ENCODE measurements at regions not wholly inside any gene's neighbourhood (a gene's known extent, or its start where the extent isn't known, plus 50 kb on each side); places are given as distances from the start of the nearest gene placed in this dataset.

DNA sequence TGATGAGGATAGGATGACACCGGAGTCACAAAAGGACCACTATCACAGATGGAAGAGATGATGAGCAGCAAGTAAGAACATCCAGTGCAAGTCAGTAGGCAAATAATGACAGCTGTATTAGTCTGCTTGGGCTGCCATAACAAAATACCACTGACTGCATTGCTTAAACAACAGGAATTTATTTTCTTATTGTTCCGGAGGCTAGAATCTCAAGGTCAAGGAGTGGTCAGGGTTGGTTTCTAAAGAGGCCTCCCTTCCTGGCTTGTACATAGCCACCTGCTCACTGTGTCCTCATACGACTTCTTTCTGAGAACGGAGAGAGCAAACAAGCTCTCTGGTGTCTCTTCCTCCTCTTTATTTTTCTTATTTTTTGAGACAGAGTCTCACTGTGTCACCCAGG is 380.7 kb downstream of the PLOD2 start:
- no peak for DNase-seq

DNA sequence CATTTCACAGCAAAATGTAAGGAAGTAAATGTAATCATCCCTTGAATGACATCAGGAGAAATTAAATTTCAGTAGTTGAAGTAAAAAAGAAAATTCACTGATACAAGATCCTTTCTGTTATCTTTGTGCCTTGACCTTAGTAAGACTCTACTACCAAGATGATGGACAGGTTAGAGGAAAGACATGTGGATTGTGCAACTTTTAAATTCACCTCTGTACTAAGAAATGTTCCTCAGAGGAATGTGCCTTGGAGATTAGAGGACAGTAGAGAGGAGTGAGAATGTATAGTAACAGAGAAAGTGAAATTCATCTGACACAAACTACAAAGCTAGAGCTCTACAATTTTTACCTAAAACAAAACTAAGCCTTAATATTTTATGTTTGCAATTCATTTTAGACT is 375.3 kb downstream of the PLOD2 start:
- DNase-seq, result no peak

DNA sequence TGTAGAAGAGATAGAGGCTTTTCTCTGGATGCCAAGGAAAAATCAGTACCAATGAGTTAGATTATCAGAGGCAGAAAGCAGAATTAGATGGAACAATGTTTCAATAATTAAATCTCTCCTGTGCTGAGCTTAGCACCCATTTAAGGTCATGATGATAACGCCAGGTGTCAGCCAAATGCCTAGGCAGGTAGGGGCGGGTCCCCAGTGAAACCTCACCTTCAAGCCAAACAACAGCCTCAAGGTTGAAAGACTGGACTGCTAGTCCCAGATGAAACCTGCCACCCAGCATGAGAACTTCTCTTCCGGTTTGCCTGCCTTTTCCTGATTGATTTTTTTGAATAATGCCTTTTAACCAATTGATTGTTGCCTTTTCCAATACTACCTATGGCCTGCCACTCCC is 363.0 kb downstream of the PLOD2 start:
- no peak for DNase-seq

DNA sequence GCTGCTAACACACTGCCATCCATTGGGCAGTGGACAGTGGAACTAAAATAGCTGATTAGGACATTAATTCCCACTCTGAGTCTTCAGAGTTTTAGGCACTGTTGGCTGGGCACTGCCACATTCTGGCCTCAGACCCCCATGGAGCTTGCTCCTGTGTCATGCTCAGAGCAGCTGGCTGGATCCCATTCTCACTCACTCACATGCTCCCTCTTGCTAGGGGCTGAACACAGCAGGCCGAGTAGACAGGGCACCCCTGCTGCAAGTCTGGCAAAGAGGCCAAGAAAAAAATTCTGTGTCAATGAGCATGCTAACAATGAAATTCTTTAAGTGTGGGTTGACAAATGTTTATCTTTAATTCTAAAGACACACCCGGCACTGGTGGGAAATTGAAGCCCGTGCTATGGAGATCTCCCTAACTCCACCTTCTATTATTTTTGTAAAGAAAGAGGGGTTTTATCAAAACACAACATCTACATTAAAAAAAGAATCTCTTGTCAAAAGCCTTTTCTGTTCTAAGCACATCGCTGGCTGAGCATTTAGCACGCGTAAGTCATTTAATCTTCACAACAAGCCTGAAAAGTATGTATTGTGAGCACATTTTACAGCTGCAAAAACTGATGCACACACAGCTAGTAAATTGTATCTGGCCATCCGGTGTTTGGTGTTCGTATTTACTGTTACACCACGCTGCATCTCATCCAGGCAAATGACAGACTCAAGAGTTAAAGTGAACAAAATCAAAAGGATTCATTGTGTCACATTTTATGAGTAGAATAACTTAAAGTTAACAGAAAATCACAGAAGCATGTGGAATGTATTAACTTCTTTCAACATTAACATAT is 362.1 kb downstream of the PLOD2 start:
- no peak for DNase-seq

DNA sequence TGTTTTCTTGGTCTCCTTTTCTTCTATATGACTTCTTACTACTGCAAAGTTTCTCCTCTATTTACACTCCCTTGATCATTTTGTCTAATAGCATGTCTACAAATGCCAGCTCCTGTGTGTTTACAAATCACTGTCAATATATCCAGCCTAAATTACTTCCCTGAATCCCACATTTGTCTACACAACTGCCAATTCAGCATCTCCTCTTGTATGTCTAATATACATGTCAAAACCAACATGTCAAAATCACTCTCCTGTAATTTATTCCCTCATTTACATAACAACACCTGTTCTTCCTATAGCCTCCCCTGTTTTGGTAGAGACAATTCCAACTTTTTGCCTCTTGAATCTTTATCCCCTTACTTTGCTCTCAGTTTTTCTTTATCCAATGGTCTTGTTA is 359.3 kb downstream of the PLOD2 start:
- no peak for DNase-seq

DNA sequence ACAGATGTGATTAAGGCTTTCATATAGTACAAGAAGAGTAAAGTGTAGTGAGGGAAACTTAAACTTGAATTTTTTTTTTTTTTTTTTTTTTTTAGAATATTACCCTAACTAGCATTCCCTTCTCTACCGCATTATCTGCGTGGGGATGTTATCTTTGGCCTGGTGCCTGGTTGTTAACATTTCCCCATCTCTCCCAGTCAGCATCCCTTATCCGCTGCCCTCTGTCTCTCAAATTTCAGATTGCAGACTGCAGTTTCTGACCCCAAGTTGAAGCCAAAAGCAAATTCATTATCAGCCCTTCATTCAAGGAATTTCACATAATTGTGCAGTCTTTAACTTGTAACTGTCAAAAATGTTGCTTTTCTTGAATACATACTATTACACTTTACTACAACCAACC is 353.0 kb downstream of the PLOD2 start:
- no peak for DNase-seq

DNA sequence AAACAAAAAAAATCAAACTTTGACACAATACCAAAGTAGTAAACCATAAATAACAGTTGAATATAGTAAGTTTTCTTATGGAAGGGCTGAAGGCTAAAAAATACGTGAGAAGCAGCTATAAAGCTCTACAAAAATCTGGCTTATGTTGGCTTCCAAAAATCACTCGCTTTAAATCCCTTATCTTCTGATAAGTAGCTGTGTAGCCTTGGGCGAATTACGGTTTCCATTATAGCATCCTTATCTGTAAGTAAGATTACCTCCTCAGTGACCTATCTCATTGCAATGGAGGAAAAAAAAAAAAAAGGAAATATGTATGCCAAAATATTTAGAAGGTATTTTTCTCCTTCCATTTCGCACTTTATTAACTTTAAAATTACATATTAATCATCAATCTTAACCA is 348.6 kb downstream of the PLOD2 start:
- no peak for DNase-seq

DNA sequence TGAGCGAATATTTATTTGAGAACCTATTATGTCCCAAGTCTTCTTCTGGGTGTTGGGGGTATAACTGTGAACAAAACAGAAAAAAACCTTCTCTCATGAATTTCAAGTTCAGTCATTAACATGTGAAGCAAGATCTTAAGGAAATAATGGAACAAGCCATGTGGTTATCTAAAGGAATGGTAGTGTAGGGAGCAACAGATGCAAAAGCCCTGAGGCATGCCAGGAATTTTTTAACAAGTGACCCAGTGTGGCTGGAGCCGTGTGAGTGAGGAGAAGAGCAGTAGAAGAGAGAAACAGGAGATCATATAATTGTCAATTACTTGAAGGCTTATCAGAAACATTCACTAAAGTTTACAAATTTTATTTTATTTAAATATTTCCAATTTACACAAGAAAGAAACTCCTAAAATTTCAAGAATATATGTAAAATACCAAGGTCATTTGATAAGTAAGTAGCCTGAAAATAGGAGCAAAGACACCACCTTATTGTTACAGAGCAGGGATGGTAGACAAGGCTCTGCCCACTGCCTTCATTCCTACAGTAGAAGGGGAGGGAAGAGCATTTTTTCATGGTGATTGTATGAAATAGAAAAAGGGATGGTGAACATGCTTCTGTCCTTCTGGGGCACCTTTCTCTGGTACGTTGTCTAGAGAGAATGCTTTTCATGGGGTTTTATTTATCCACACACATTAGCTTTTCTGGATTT is 345.1 kb downstream of the PLOD2 start:
- DNase-seq, result no peak

DNA sequence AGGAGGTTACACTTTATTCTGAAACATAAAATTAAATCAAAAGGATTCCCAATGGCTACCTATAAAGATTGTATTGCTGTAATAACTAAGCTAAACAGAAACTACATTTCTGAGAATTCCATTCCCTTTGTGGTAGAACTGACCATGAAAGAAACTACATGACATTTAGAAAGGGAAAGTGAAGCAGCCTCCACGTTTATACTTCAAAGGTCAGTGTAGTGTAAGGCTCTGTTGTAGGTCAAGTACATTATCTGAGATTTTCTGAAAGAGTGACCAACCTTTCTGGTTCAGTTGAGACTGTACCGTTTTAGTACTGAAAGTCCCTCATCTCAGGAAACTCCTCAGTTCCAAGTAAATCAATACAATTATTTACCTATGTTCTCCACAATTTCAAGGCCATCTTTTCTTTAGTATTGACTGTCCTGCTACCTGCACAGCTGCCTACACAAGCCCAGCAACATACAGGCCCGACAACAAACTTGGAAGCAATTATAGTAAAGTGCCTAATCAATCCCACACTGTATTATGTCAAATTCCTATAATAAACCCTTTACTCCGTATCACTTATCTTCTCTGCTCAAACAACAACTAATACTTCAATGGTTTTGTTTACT is 343.0 kb downstream of the PLOD2 start:
- no peak for DNase-seq

DNA sequence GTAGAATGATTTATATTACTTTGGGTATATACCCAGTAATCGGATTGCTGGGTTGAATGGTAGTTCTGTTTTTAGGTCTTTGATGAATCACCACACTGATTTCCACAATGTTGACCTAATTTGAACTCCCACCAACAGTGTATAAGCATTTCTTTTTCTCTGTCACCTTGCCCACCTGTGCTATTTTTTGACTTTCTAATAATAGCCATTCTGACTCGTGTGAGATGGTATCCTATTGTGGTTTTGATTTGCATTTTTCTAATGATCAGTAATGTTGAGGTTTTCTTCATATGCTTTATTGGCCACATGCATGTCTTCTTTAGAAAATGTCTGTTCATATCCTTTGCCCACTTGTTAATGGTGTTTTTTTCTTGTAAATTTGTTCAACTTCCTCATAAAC is 340.8 kb downstream of the PLOD2 start:
- no peak for DNase-seq

DNA sequence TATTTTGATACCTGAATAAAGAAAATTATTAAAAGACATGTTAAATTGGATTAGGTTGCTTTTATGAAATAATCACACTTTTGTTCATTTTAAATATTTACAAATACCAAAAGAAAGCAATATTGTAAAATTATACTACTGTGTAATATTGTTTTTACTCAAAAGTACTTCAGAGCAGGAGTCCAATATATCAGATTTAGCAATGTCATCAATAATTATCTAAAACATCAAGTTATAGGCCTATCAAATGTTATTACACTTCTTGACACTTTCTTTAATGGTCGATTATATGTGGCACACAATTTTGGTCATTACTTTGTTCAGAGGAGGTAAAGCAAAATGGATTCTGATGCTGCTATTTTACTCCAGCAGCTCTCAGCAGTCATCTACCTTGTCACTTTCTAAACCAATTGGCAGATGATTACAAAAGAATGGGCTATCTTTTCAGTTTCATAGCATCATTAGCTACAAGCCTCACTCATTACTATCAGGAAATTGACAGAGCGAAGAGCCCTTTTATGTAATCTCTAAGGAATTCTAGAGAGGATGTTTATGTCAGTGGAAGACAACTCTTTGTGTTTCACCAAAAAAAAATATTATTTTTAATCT is 318.6 kb downstream of the PLOD2 start:
- no peak for DNase-seq

DNA sequence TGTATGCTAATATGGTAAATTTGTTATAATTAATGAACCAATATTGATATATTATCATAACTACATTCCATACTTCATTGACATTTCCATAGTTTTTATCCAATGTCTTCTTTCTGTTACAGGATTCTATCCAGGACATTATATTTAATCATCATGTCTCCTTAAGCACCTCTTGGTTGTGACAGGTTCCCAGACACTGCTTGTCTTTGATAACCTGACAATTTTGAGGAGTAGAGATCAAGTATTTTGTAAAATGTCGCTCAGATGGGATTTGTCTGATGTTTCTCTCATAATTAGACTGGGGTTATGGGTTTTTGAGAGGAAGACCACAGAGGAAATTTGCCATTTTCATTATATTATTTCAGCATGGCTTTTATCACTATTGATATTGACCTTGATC is 317.4 kb downstream of the PLOD2 start:
- DNase-seq, result no peak

DNA sequence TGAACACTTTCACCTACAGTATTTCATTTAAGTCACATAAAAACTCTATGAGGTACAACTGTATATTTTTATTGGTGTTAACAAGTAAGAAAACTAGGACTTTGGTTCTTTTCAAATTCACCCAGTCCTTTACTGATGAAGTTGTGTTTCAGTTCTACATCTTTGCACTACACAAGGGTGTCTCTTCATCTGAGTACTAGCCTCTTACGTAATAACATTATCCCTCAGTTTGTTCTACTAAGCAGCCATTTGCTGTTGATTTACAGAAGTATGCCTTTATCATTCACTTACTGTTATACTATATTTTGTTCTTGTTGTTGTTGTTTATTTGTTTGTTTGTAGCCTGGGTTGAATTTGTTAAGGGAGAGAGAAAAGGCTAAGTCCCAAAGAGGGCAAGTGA is 311.9 kb downstream of the PLOD2 start:
- no peak for DNase-seq

DNA sequence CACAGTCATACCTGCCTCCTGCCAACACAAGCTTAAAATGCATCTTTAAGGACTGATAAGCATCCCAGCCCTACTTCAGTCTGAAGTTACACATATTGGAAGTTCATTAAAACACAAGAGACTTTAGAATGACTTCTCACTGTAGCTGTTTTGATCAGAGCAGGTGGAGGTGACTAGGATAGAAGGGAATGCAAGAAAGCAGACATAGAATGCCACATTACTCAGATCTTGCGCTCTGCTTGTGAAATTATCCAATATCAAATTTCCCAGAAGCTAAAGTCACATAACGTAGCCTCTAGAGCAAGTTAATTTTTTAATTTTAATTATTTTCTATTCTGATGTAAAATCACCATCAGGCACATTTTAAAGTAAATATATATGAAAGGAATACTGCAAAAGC is 306.5 kb downstream of the PLOD2 start:
- DNase-seq, result no peak

DNA sequence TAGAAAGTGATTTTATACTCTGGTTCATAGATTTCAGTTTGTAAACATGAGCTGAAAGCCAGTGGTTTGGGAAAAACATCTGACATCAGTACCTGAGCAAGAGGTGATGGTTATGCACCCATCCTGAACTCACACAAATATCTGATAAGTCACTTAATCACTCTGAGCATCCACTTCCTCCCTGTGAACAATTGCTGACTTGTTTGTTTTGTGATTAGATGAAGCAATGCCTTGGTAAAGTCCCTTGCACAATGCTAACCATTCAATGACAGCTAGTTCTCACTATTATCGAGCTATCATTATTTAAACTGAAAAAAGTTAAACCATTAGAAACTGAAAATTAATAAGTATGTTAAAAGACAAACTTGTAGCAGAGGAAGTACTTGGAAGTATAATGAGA is 303.0 kb downstream of the PLOD2 start:
- DNase-seq, result no peak

DNA sequence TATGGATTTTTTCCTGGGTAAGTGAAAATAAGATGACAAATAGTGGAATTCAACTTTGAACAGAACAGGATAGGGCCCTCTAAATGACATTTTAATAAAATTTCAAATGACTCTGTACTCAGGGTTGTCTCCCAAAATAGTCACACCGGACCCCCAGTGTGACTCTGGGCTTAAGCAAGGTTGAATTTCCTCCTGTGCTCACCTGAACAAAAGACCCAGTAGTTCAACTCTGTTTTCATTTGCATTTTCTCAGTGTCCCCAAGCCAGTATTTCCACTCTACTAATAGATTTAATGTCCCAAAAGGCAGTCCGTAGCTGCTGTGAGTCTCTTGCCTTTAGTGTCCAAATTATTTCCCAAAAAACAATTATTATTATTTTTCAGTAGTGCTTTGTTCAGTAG is 296.6 kb downstream of the PLOD2 start:
- DNase-seq, result no peak

DNA sequence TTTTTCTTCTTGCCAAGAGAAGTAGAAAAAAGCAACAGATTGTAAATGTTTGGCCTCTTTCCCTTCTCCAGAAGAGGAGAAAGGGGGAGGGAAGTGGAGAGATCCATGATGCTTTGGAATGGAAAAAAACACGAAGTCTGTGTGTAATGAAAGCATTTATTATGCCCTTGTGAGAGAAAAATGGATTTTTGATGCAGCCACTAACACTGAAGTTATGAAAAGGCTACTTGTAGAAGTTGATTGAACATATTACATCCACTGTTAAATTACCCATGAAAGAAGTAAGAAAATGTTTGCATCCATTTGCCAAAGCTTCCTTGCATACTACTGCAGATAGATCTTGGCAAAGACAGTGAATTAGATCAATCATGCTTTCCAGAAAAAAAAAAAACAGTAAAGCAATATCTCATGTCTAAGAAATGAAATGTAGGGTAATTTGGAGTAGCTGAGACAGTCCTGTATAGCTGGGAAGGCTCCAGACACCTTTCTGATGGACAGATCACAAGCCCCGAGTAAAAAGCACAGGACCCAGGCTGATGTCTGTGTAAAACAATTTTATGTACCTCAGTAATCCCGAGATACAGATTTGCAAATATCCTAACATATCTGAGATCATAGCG is 295.5 kb downstream of the PLOD2 start:
- DNase-seq, result no peak

DNA sequence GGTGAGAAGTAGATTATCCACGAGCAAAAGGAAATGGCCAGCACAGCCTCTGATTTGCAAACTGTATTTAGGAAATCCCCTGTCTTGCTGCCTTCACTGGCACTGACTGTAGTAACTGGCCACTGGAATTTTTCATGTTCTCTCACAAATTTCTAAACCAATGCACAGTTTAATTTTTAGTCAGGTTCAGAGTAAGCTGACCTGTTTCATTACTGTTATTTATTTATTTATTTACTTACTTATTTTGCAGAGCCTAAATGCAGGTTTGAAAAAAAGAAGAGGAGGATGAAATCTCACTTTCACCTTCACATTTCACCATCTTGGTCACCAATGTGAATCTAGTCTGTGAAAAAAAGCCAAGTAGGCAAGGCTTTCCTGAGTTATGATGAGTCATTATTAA is 291.0 kb downstream of the PLOD2 start:
- no peak for DNase-seq

DNA sequence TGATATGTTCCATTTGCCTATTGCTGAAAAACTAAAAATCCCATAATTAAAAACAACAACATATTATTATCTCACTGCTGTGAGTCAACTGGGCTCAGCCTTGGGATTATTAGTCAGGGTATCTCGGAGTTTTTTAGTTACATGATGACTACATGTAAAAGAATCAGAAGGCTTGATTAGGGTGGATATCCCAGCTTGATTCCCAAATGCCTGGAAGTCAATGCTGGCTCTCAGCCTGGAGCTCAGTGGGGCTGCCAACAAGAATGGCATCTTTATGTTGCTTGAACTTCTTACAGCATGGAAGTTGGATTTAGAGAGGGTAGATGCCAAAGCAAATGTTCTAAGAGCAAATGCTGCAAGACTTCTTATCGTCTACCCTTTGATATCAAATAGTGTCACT is 278.5 kb downstream of the PLOD2 start:
- DNase-seq, result no peak

DNA sequence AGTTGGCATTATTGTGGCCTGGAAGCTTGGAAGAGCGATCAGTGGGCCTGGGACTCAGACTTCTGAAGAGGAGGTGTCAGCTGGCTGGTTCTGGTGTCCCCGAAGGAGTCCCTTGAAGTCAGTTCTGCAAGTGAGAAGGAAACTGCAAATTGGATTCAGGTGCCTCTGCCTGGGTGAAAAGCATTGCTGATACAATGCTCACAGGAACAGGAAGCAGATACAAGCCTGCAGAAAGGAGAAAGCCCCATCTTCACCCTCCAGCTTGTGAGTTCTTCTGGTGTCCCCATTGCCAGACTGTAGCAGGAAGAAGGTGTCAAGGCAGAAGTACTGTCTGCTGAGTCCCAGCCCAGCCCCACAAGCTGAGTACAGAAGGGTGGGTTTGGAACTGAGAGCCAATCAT is 271.3 kb downstream of the PLOD2 start:
- DNase-seq, result no peak

DNA sequence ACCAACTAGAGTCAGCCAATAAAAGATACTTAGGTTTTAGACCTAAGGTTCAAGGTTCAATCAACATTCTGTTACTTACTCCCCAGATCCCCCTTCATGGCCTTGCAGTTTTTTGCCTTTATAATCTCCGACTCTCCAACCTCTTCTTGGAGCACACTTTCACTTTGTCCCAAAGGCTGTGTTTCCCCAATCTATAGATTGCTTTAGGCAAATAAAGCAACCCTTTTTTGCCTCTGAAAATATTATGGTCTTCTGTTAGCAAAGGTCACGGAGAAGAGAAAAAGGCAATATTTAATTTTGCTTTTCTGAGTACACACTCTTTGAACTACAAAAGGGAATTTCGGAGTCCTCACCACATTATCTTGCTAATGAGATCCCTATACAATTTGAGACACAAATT is 268.1 kb downstream of the PLOD2 start:
- no peak for DNase-seq

DNA sequence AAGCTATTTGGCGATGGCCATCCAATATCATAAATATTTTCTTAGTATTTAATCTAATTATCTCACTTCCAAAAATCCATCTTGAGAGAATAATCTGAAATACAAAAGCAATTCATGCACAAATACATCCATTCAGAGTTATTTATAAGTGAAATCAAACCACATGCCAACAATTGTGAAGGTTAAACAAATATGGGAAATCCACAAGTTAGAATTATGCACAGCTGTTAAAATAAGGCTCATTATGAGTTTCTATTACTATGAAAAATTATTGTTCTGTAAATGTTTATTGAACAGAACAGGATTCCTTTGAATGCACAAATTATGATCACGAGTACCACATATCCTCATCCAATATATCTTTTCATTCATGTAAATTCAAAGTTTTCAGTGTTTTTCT is 267.7 kb downstream of the PLOD2 start:
- no peak for DNase-seq

DNA sequence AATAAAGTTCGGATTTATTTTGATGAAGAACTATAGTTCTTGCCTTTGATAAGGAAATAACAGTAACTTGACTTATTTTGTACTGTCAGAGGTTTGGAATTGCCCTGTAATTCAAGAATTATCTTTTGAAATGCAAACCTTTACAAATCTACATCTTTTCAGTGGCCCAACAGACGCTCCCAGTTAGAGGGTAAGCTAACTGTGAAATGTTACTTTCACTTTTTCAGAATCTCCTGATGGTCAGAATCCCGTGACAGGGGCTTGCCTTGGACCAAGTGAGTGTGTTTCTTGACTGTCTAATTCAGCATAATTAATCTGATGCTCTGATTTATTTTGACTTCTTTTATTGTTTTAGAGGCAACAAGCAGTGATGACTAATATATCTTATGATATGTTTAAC is 262.5 kb downstream of the PLOD2 start:
- no peak for DNase-seq
